Left forelimb (tissue), 1 donor: ENCODE measurements at regions not wholly inside any gene's neighbourhood (a gene's known extent, or its start where the extent isn't known, plus 50 kb on each side); places are given as distances from the start of the nearest gene placed in this dataset.

ENCODE experiments used
- DNase-seq: peaks from one replicate; pipeline ENCODE4 v3.0.0-alpha.2; 2018; ENCODE audit warnings: low spot score

DNA sequence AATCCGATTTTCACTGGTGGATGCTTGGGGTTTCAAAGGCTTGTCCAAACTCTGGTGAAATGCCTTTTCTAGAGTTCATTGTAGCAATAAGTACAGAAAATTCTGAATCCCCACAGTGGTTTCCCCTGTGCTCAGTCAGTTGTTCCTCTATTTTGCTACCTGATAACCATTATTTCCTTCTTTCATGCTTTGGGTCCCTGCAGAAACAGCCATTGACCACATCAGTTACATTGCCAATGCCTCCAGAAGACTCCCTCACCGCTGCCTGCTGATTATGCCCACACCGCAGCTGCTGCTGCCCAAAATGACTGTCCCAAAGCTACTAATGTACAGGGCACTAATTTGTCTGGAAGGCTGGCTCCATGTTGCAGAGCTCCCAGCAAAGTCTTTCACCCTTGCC lies 517.3 kb downstream of the KLF12 start:
- DNase-seq, result no peak

DNA sequence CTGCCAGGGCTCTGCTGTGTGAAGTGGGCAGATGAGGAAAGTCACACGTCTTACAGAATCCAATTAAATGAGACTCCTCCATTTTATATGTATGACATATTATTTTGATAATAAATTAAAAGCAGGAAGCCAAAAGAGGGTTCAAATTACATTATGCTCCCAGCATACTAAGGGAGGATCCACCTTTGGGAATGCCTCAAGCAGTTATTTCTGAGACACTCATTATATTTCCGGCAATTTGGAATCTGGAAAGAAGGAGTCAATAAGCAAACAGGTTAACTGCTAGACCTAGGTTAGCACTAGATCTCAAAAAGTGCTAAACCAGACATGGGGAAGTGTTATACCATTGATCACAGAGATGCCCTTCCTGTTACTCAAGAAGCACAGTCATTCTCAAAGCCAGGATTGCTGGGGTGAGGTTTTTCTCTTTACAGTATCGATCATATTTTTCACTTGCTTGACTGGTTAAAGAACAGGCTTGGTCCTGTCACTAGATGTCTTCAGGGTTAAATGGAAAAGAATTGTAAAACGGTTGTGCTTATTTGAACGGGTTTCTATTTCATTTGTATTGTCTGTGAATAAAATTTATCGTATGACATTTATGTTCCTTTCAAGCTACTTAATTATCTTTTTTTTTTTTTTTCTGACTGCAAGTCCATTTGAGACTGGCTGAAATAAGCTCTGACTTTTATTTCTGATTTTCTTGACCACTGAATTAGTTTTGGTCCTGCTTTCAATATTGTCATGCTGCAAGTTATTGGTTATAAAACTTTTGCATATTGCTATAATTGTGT lies 523.2 kb downstream of the KLF12 start:
- DNase-seq, result no peak

DNA sequence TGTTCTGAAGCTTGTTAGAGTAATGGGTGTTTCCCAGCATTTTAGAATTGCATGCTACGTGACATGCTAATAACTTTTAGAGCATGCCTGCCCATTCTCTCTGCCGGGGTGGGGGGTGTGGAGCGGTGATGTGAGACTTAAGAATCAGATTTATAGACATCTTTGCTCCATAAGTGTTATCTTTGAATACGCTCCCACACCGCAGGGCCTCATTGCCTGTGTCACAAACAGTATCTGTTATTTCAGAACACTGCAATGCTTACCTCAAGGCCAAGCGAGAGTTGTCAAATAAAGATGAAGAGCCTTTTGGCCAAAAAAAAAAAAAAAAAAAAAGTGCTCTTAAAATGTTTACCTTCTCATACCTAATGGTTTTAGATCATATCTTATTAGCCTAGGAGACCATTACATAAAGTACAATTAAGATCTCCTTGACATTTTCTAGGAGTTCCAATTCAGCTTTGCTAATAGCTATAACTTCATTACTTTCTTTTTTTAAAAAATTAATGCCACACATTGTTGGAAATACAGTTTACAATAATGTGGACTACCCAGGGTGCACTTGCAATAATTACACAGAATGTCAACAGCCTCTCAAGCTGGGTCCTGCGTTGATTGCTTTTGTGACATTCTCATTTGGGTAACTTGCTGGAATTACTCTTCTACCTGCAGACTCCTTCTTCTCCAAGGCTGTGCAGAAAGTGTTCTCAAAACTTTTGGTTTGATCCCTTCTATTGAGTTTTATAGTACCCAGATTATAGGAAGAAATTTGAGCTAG lies 525.3 kb downstream of the KLF12 start:
- no peak for DNase-seq

DNA sequence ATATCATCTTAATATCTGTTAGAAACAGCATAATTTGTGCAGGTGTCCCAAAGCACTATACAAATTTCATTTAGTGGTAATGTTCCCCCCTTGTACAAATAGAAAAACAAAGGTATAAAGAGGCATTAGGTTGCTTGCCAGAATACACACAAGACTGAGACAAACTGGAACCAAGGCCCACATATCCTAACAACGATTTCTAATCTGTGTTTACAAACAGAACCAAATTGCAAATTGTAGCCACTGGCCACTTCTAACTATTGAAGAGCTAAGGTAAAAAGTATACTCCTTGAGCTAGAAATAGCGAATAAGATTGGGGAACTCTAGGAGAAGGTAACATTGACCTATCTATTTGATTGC lies 526.1 kb downstream of the KLF12 start:
- DNase-seq, result no peak

DNA sequence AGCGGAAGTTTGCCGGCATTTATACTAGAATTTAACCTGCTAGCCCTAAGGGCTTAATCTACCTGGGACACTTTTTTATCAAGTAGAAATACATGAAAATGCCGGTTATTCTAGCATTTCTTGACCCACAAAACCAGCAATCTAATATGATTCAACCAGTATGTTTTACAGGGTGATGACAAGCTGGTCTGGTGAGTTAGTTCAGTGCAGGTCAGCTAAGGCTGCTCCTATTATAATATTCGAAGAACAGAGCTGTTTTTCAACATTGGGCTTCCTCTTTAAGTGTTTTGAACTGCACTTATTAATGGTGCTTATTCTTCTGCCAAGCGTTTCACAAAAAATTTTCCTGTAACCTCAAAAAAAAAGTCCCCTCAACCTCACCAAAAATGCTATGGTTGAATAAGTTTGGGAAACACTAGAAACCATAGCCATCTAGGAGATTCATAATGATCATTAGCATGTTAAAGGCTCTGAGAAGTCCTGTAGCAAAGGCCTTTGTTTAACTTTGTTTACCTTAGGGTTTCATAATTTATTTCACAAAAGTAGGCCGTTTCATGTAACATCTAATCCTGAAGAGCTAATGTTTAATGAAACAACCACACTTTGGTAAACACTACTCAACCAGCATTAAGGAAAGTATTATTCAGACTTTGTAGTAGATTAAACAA lies 526.6 kb downstream of the KLF12 start:
- DNase-seq, result no peak

DNA sequence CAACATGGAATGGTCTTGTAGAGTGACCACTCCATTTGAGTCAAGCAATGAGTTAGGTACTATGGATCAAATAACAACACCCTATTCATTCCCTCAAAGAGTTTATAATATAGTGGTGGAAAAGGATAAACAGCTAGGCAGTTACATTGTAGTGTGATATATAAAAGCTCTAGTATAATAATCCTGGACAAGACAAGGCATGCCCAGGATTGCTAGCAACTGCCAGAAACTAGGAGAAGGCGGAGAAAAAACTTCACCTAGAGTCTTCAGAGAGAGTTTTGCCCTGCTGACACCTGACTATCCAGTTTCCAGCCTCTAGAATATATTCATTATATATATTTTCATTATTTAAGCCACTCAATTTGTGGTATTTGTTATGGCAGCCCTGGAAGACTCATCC lies 530.6 kb downstream of the KLF12 start:
- DNase-seq, result no peak

DNA sequence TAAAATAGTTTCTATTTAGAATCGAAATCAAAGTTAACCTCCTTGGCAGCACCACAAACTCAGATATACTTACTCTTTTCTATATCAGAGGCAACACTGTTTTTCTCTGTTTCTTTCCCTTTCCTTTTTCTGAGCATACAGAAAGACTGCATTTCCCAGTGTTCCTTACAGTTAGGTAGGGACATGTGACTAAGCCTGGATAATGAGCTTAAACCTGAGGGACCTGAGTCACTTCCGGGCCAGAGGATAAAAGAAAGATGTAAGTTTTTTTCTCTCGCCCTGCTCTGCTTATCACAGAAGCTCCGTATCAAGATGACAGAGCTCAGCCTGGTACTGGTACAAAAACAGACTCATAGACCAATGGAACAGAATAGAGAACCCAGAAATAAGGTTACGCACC lies 531.9 kb downstream of the KLF12 start:
- no peak for DNase-seq

DNA sequence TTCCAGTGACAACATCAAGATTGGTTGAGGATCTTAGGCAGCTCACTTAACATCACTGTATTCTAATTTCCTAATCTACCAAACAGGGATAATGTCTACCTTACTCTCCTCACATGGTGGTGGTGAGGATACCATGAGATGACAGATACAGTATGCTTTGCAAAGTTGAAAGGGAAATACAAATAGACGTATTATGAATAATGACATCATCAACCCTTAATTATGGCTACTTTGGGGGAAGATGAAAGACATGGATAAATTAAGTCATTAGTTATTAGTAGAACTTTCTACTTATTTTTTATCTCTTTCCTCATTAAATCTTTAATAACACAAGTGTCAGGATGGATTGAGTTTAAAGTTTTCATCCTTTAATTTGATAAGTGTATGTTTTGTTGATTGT lies 532.5 kb downstream of the KLF12 start:
- DNase-seq, result no peak

DNA sequence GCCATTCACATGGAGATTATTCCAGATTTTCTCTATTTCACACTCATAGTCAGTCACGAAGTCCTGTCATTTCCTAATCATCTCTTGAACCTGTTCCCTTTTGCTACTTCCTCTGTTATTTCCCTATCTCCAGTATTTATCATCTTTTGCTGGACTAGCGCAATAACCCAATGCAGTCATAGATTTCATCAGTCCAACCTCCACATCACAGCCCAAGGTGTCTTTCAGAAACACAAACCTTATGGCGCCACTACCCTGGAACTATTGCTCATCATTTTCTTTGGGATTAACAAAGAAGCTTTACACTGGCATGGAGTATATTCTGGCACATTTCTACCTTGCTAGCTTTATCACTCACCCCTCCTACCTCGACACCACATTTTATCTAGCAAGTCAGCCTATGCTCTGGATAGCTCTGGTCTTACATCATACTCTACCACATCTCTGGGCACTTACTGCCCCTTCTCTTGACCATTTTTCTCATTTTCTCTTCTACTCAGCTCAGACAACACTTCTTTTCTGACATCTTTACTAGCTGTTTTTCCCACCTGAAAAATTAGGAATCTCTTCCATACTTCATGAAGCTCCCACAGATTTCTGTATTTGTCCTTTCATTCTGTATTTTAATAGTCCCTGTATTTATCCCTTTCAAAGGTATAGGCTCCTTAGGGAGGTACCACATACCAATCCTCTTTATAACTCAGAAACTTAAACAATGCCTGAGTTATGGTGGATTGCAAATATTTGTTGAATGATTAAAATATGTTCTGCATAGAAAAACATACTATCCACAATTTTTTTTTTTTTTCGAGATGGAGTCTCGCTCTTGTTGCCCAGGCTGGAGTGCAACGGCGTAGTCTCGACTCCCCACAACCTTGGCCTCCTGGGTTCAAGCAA lies 534.7 kb downstream of the KLF12 start:
- no peak for DNase-seq

DNA sequence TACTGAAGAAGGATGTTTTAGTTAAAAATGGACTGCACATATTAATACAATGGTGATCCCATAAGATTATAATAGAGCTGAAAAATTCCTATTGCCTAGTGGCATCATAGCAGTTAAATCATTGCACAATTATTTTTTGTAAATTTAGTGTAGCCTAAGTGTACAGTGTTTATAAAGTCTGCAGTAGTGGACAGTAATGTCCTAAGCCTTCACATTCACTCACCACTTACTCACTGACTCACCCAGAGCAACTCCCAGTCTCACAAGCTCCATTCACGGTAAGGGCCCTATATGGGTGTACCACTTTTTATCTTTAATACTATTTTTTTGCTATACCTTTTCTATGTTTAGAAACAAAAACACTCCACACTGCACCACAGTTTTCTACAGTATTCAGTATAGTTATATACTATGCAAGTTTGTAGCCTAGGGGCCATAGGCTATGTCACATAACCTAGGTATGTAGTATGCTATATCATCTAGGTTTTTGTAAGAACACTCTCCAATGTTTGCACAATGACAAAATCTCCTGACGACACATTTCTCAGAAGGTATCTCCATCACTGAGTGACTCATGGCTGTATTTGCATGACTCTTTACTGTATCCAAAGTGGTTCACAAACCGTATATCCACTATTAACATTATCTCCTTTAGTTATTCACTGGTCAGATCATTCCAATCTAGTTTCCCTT lies 536.0 kb downstream of the KLF12 start:
- DNase-seq, result no peak

DNA sequence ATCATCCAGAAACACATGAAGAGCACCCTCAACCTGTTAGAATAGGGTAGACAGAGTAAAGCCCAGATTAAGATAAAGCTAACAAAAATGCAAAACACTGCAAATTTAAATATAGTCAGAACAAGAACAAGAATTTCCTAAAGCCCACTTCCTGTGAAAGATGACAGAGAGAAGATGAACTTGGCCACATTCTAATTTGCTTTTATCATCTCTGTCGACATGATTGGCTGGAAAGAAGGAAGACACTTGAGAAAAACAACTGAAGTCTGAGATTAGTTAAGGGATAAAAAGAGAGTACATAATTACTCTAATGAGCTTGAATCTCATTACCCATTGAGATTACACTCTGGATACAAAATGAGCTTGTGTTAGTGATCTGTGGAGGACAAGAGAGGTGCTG lies 537.6 kb downstream of the KLF5 start:
- no peak for DNase-seq

DNA sequence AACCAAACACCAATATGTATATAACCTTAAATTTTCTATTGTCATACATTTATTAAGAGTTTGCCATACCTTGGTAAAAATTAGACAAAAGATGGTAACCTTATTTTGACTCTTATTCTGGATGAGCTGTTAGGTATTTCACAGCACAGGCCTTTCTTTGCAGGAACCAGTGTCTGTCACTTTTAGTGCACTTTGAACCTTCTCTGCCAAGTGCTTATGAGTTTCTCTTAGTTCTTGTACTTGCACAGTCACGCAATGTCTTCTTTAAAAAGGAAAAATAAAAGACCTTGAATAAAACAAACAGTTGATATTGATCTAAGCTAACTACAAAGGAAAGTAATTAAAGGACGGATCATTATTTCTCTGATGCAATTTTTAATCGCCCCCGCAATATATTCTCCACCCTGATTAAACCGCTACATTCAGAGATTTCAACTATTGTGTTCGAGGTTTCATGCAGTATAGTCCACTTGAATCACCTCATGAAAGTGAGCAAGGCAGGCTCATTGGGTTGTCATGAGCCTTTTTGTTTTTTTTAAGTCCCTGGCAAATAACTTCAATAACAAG lies 534.5 kb downstream of the KLF5 start:
- DNase-seq, result no peak

DNA sequence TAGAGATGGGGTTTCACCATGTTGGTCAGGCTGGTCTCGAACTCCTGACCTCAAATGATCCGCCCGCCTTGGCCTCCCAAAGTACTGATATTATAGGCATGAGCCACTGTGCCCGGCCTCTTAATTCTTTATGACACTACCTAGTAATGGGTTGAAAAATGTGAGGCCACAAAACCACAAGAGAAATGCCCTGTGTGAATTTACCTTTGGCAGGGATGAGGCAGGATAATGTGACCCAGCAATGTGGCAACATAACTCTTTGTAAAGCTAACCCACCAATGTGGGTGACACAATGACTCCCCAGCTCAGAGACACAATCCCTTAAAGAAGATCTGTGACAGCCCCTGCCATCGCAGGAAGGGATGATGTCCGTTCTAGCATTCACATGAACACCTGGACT lies 533.1 kb downstream of the KLF5 start:
- no peak for DNase-seq

DNA sequence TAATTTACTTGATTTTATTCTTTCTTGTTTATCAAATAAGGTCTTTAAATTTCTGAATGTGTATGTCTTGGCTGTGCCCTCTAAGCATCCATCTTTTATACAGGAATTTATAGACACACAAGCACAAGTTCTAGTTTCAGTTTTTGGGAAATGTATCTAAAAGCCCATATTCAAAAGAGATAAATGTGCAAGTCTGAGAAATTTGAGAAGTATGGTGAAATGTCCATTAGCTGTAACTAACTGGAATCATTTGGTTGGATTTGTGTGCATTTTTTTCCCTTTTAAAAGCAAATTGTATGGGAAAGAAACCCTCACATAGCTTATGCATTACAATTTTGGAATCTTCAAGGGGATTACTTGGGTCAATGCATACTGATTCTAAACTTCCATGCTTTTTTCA lies 532.0 kb downstream of the KLF5 start:
- DNase-seq, result no peak

DNA sequence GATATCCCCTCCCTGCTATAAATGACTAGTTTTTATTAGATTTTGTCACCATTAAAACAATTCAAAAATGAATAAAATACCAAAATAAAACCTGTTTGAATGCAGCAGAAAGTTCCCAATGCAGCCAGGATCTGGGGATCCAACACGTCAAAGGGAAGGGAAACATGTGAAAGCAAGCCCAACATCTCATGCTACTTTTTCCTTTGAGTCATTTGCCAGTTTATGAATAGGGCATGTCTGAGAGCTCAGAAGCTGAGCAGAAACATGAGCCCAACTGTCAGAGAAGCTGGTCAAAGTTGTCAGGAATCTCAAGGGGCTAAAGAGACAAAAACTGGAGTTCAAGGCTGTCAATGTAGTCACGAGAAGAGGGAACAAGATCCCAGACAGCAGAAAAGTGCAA lies 526.4 kb downstream of the KLF5 start:
- no peak for DNase-seq

DNA sequence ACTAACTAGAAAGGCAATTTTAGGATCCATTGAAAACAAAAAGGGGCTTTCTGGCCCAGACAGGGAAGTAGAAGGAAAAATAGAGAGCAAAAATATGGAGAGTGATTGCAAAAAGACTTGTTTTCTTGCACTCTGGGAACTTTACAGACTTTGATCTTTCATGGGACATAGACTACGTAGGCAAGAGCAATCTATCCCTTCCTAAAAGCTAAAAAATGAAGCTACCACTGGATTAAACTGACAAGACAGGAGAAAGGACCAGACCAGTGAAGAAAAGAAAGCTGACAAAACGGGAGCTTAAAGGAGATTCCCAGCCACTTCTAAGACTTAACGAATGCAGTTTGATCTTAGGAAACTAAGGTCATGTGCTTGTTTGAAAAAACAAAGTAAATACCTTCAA lies 524.5 kb downstream of the KLF5 start:
- DNase-seq, result no peak

DNA sequence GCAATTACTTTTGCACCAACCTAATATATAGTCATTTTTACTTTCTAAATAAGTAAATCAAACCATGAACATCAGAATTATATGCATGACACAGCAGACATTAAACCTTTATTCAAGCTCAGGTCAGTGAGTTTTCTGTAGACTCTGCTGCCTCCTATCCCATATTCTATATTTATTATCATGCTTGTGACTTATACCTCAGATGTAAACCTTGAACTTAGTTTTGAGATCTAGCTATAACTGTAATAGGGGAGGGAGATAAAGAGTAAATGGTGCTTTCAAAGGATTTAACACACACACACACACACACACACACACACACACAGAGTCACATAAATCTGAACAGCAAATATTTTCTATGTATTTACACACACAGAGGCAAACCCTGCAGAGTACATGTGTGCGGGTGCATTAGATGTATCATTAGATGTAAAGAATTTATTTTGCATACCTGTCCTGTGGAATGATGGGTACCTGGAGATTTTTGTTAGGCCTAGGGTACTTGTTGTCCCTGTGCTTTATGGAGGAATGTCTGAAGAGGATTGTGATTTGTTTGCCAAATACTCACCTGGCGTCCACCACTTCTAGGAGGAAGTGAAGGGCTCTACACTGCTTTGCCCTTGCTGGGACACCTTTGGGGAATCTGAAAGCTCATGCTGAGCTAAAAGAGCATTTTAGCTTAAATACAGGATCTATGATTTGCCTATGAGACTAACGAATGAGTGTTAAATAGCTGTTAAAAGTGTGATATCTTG lies 521.9 kb downstream of the KLF5 start:
- no peak for DNase-seq

DNA sequence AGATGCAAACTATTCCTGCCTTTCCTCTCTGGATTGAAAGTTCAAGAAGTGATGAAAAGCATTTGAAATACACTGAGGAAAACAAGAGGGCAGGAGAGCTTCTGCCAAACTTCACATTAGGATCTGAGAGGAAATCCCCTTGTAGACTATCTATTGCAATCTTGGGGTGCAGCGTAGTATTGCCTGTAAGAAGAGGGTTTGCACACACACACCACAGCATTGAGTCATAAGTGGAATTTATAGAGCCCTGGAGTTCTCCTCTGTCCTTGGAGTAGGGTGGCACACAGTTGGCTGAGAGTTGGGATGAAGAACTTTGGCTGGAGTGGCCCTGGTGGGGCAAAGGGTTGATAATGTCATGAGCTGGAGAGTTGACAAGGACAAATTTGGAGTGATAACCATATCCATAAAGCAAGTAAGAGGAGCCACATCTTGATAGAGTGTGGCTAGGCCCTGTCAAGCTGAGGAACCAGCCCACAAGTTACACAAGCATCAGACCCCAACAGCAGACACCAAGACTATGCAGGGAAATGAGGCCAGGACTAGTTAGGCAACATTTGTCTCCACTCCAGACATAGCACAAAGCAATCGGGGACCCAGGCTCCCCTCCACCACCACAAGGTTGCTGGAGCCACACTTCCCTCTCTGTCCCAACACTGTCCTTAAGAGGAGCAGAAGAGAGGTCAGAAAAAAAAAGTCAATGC lies 520.9 kb downstream of the KLF5 start:
- DNase-seq, result no peak

DNA sequence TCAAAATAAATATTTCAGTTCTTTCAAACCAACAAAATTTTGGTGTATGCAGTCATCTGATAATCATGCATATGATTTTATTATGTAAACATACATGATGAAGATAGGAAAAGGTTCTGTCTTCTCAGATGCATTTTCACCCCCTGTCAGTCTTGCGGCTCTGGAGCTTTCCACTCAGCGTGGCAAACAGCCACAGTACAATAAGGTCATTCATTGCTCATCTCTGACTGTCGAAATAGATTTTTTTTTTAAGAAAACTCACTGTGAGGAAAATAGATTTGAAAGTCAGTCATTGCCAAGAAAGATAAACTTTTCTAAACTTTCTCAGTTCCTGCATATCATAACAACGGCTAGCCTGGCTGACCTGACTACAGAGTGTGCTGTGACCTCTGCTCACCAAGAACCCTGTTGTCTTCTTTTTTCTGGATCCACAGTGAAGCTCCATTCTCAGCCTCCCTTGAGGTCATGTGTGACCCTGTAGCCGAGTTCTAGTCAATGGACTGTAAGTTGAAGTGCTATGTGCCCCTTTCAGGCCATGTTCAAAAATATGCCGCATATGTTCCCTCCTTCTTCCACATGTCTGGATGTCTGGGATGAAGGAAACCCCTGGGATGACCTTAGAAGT lies 519.6 kb downstream of the KLF5 start:
- no peak for DNase-seq
